ENCODE measurements at regions not wholly inside any gene's neighbourhood (a gene's known extent, or its start where the extent isn't known, plus 50 kb on each side); places are given as distances from the start of the nearest gene placed in this dataset.

DNA sequence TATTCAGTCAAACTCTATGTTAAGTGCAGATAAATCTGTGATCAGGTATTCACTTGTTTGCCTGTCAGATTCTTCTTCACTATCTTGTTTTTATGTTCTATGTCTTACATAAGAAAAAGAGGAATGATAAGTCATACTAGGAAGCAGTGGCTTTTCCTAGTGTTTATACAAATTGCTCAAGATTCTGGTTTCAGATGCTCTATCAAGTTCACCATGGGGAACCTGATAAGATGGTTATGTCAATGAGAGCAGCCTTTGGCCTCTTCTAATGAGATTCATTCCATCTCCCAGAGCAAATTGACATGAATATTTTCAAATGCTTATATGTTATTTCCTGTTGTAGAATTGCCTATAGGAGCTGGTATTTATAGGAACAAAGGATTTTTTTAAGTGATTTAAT lies 218.8 kb upstream of the TMPRSS15 start:
- TF ChIP-seq, protein P1, sequence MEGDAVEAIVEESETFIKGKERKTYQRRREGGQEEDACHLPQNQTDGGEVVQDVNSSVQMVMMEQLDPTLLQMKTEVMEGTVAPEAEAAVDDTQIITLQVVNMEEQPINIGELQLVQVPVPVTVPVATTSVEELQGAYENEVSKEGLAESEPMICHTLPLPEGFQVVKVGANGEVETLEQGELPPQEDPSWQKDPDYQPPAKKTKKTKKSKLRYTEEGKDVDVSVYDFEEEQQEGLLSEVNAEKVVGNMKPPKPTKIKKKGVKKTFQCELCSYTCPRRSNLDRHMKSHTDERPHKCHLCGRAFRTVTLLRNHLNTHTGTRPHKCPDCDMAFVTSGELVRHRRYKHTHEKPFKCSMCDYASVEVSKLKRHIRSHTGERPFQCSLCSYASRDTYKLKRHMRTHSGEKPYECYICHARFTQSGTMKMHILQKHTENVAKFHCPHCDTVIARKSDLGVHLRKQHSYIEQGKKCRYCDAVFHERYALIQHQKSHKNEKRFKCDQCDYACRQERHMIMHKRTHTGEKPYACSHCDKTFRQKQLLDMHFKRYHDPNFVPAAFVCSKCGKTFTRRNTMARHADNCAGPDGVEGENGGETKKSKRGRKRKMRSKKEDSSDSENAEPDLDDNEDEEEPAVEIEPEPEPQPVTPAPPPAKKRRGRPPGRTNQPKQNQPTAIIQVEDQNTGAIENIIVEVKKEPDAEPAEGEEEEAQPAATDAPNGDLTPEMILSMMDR (IDR thresholded peaks at IDR 0.05), result no peak
- TF ChIP-seq POLR2A (IDR thresholded peaks at IDR 0.05) (no peak), EP300 (IDR thresholded peaks at IDR 0.05; ENCODE audit: low read depth) (no peak), POLR2AphosphoS5 (IDR thresholded peaks at IDR 0.05) (no peak)
